ENCODE measurements at regions not wholly inside any gene's neighbourhood (a gene's known extent, or its start where the extent isn't known, plus 50 kb on each side); places are given as distances from the start of the nearest gene placed in this dataset.

DNA sequence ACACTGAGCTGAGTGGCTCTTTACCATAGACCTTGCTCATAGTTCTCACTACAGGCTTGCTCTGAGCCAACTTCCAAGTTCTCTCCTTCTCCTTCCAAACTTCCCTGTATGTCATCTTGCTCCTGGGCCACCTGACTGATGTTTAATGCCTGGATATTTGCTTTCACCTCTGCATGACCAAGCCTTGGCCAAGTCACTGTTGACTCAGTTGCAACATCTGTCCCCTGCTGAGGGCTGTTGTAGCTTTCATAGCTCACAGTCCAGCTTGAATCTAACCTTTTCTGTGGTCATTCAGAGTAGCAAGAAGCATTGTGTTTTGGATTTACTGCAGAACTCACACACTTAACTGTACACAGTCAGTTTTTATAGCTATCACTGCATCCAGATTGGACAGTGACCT, 171.8 kb upstream of the ROPN1 start:
- Histone ChIP-seq H3F3A (ENCODE audit: insufficient read depth, low read depth) (no peaks in the 10 kb centered on the region), H3K27me3 (ENCODE audit: insufficient read depth, low read depth) (peaks cover 56% of the 10 kb centered on the region), H3K9me2 (ENCODE audit: insufficient read depth) (no peaks in the 10 kb centered on the region), H3K4me1 (replicated peaks; ENCODE audit: insufficient read depth) (no peaks in the 10 kb centered on the region), H3K9me3 (ENCODE audit: insufficient read depth, low read depth) (no peaks in the 10 kb centered on the region), H4K20me1 (ENCODE audit: insufficient read depth) (no peaks in the 10 kb centered on the region), H3K4me3 (no peak overlapping the region), H3K27ac (no peak overlapping the region), H3K36me3 (ENCODE audit: low read depth) (no peaks in the 10 kb centered on the region), H3K4me2 (no peak overlapping the region), H2AFZ (no peak overlapping the region), H3K79me2 (ENCODE audit: low read depth) (no peaks in the 10 kb centered on the region)
- ChIA-PET POLR2A (ENCODE audit: unreplicated experiment) (no interaction called here), CTCF (interaction anchor here (0.6 kb wide), 1 partner anchor 735 kb away, joined by 3 read pairs; no protein-coding TSS in a partner anchor)
- no TSS peak for BruUV-seq (replicated peaks)
- no peak for DNase-seq
- intact Hi-C loops (cut with micrococcal nuclease; ENCODE audit: unreplicated experiment): no loop called here
- TF ChIP-seq CTCF (conservative IDR thresholded peaks at IDR 0.05): no peak
- no peak for TF ChIP-seq EZH2 (IDR thresholded peaks at IDR 0.05; ENCODE audit: low read depth)

GRCh38 chr3:124168271-124168670, 176.3 kb upstream of the ROPN1 start:
- no peak overlapping the region for H2AFZ ChIP-seq
- DNase-seq: no peak
- H3F3A ChIP-seq (ENCODE audit: insufficient read depth, low read depth): no peaks in the 10 kb centered on the region
- H3K79me2 ChIP-seq (ENCODE audit: low read depth): no peaks in the 10 kb centered on the region
- intact Hi-C loops (cut with micrococcal nuclease; ENCODE audit: unreplicated experiment): no loop called here
- no TSS peak for BruUV-seq (replicated peaks)
- no peak overlapping the region for H3K27ac ChIP-seq
- ChIA-PET POLR2A (ENCODE audit: unreplicated experiment) (no interaction called here), CTCF (no interaction called here)
- peaks cover 25% of the 10 kb centered on the region for H3K27me3 ChIP-seq (ENCODE audit: insufficient read depth, low read depth)
- no peak overlapping the region for H3K4me3 ChIP-seq
- no peak overlapping the region for H3K4me2 ChIP-seq
- H3K4me1 ChIP-seq (replicated peaks; ENCODE audit: insufficient read depth): no peaks in the 10 kb centered on the region
- no peaks in the 10 kb centered on the region for H3K9me2 ChIP-seq (ENCODE audit: insufficient read depth)
- no peaks in the 10 kb centered on the region for H3K9me3 ChIP-seq (ENCODE audit: insufficient read depth, low read depth)
- no peaks in the 10 kb centered on the region for H3K36me3 ChIP-seq (ENCODE audit: low read depth)
- TF ChIP-seq CTCF (conservative IDR thresholded peaks at IDR 0.05): no peak
- no peak for TF ChIP-seq EZH2 (IDR thresholded peaks at IDR 0.05; ENCODE audit: low read depth)
- H4K20me1 ChIP-seq (ENCODE audit: insufficient read depth): no peaks in the 10 kb centered on the region

DNA sequence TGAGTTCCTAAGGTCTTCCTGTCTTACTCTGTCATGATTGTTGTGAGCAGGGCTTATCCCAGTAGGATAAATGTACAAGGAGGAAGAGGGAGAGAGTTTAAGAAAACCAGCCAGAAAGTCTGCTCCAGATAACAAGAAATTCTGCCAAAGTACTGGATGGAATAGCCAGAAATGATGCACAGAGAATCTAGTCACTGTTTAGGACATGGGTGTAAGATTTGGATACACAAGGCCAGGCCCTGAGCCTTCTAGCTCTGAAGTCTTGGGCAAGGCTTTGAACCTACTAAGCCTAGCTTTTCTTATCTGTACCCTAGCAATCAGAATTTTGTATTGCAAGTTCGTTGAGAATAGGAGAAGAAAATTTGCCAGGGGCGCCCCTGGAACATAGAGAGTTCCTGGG, 180.4 kb upstream of the ROPN1 start:
- no peaks in the 10 kb centered on the region for H3K27me3 ChIP-seq (ENCODE audit: insufficient read depth, low read depth)
- no peak overlapping the region for H3K4me3 ChIP-seq
- no peaks in the 10 kb centered on the region for H3K9me2 ChIP-seq (ENCODE audit: insufficient read depth)
- no TSS peak for BruUV-seq (replicated peaks)
- H3K4me2 ChIP-seq: no peak overlapping the region
- no peak overlapping the region for H2AFZ ChIP-seq
- POLR2A ChIA-PET (ENCODE audit: unreplicated experiment): no interaction called here
- no peaks in the 10 kb centered on the region for H3K9me3 ChIP-seq (ENCODE audit: insufficient read depth, low read depth)
- no peaks in the 10 kb centered on the region for H4K20me1 ChIP-seq (ENCODE audit: insufficient read depth)
- no peaks in the 10 kb centered on the region for H3F3A ChIP-seq (ENCODE audit: insufficient read depth, low read depth)
- CTCF ChIA-PET: no interaction called here
- no peaks in the 10 kb centered on the region for H3K79me2 ChIP-seq (ENCODE audit: low read depth)
- DNase-seq: no peak
- H3K4me1 ChIP-seq (replicated peaks; ENCODE audit: insufficient read depth): no peaks in the 10 kb centered on the region
- no peak overlapping the region for H3K27ac ChIP-seq
- intact Hi-C loops (cut with micrococcal nuclease; ENCODE audit: unreplicated experiment): no loop called here
- no peak for TF ChIP-seq CTCF (conservative IDR thresholded peaks at IDR 0.05)
- no peak for TF ChIP-seq EZH2 (IDR thresholded peaks at IDR 0.05; ENCODE audit: low read depth)
- H3K36me3 ChIP-seq (ENCODE audit: low read depth): no peaks in the 10 kb centered on the region
